ENCODE measurements at regions not wholly inside any gene's neighbourhood (a gene's known extent, or its start where the extent isn't known, plus 50 kb on each side); places are given as distances from the start of the nearest gene placed in this dataset.
"Not testable (repeated sequence)": the region's sequence is repeated elsewhere in the genome, so short reads cannot be mapped to it uniquely, and the experiment has no call there.

DNA sequence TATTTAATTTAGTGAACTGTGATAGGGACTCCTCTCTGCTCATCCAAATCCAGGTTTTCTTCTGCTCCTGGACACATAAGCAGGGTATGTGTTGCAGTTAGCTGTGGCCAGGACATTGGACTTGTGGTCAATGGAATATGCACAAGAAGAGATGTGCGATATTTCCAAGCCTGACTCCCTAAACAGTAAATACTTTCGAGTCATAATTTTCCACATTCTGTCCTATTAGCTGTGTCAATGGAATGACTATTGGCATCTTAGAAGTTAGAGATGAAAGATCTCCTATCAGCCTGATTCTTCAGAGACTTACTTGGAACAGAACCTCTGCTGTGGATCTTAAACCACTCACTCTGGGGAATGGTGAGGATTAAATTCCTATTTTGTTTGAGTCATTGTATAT is 771.0 kb downstream of the EFNB2 start:
- DNase-seq, result no peak

DNA sequence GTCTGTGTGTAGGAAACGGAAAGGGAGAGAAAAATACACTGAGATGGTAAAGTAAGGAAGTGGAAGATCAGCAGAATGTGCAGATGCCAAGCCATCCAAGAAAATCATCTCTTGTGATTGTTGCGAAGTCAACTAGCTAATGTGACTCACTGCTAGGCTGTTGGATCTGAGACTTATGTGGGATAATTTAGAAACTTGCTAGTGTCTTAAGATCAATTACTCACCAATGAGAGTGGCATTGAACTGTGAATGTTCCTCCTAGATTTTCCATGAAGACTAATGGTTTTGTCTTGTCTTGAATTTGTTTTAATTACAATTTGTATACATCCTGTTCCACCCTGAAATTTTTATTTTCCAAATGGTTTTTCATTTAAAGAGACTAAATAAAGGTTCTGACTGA is 771.6 kb downstream of the EFNB2 start:
- DNase-seq, result no peak

DNA sequence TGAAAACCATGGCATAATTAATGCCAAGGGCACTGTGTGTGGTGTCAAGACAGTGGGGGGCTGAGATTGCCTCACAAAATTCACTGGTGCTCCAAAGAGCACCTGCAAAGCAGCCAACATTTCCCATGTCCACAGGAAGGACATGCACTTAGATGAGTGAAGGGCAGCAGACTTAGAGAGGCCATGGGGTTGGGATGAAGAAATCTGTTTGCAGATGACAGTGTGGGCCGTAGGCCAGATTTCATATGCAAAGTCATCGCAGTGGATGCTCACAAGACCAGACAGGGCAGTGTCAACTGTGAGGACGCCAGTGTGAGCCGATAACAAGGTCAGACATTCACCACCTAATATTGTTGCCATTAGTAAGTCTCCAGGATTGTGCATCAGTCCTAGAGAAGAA is 773.4 kb downstream of the EFNB2 start:
- no peak for DNase-seq

DNA sequence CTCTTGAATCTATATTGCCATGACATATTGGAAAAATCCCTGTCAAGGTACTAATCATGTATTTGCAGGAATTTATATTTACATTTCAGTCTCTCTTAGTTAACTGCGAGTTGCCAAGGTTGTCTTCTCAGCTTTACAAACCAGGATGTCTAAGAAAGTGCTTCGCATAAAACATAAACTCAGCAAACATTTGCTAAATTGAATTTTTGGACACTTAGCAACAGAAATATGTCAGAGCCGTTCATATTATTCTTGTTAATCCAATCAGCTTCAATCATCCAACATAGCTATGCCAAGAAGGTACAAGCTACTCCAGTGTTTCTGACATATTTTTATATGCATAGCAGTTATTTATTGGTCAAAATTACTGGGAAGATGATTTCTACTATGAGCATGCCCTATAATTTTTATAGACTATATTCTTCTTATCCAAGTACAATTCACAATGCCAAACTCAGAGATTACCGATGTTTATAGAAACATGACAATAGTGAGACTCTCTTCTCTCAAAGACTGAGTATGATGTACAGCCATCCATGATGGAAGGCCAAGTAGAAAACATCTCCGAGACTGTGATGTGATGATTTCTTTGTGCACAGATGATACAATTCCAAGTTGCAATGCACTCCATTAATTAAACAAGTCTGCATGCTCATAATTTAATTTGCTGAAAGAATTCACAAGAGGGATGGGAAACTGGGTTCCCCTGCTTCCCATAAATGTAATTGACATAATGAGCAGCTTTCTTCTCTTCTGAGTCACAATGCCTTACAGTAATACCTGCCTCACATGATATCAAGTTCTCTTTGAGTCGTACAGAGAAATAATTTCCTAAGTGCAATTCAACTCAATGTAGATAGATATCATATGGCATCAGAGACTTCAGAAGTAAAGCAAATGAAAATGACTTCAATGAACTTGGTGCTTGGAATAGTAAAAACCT is 776.3 kb downstream of the EFNB2 start:
- no peak for DNase-seq

DNA sequence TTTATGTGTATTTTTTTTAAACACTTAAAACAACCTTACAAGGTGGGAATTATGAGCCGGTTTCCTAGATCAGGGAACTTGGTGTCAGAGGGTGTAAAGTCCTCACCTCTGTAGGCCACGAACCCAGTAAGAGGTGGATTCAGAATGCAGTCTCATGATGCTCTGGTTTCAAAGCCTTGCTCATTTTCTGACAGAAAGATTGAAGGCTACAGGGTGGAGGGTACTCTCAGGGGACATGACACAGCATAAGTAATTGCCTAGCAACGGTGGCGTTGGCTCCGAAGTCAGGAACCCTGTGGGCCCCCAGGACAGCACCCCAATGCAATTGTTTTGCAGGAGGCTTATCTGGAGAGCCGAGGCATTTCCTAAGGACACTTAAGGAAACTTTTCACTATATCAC is 794.7 kb downstream of the EFNB2 start:
- no peak for DNase-seq

DNA sequence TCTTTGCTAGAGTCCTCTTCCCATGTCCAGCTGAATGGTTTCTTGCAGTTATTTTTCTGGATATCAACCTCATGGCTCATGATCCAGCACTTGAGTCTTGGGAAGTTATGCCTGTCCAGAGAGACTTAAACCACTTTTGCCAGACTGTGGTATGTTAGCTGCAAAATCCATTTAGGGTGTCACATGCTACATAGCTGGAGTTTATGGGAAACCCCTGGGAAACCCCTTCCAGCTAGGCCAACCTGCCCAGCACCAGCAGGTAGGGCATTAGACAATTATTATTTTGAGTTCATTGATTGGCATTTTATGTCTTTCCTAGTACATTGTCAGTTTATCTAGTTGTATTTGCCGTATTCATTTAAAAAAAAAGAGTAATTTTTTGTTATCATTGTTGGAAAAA is 797.8 kb downstream of the EFNB2 start:
- DNase-seq, result no peak

DNA sequence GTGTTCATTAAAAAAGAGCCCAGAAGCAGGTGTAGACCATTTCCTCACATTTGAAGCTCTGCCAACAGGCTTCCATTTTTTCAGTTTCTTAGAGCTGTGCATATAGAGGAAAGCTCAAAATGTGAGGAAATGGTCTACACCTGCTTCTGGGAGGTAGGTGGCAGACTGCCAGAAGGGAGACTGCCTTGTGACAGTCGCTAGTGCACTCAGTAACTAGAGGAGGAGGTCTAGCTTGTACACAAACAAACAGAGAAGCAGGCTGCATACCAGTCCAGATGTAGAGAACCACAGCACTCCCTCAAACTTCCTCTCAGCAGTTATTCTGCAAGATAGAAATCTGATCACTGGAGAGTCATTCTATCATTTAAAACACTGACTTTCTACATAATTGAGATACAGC is 800.2 kb downstream of the EFNB2 start:
- no peak for DNase-seq

DNA sequence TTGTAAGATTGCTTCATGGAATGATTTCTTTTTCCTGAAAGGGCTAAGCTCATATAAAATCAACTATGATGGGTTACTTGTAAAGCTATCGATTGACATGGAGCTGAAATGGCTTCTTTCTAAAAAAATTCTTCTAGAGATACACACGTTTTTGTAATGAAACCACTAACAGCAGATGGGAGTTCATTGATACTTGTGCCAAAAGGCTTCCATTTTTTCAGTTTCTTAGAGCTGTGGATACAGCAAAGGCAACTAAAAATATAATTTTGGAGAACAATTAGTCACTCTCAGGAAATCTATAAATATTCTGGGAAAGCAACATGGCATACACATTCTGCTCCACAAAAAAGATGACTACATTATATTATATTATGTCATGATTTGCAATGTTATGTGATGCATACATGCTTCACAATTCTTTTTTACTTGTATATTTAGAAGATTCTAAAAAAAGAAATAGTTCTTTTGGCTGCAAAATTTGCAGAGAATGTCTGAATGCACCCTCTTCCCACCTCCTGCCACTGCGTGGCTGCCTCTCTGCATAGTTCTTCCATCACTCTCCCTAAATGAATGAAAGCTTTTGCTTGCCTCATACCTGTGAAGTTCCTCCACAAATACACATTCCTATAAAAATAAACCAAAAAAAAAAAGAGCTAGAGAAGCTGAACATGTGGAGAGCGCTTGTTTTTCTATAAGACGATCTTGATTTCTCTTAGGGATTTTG is 802.5 kb downstream of the EFNB2 start:
- DNase-seq, result no peak

DNA sequence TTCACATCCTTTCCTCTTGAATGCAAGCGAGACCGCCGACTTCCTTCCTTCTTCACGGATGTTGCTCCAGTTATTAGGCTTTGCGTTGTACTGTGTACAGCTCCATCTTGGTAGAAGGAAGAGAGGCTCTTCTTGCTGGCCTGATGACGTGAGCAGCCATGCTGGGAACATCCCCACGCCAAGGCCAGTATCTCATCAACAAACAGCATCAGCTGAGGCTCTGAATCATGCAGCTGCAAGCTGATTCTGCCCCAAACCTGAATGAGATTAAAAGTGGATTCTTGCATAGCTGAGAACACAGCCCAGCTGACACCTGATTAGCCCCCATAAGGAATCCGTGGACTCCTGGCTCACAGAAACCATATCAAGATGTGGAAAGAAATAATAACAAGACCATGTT is 809.6 kb downstream of the EFNB2 start:
- no peak for DNase-seq

DNA sequence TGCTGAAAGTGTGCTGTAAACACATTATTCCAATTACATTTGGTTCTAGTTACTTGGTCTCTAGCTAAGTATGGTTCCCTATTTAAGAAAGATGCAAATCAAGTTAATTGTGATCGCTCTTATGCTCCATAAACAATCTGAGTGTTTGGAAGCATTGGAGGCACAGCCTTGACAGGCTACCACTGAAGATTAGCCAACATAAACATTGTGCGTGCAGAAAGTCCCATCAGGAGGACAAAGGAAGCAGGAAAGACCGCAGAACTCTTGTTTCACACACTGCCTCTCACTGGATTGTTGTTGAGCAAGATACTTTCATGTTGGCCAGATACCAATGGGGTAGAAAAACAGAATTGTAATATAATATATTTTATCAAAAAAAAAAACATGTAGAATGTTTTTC is 814.4 kb downstream of the EFNB2 start:
- no peak for DNase-seq

DNA sequence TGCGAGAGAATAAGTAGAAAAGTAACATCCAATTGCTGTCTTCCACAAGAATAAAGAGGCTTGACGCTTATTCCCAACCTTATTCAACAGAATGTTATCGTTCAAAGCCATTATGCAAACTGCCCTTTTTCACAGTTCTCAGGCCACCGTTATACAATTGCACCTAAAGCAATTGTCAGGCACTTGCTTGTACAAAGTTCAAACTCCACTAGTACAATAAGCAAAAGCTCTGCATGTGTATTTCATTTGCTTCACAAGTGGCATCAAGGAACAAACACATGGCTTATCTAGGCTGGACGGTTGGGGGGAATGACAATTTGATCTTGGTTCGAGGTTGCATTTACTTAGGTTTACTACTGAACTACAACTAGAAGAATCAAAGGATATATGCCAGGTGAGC is 815.6 kb downstream of the EFNB2 start:
- DNase-seq, result no peak

DNA sequence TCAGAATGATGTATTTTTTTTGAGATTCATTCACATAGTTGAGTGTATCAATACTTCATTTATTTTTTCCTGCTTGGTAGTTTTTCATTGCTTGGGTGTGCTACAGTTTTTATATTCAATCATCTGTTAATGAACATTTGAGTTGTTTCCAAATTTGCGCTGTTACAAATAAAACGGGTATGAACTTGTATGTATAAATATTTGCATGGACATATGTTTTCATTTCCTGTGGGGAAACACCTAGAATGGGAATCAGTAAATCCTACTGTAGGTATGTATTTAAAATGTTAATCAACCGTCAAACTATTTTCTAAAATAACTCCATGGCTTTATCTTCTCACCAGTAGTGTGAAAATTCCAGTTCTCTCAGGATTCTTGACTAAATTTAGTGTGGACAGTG is 826.3 kb downstream of the EFNB2 start:
- DNase-seq, result no peak

DNA sequence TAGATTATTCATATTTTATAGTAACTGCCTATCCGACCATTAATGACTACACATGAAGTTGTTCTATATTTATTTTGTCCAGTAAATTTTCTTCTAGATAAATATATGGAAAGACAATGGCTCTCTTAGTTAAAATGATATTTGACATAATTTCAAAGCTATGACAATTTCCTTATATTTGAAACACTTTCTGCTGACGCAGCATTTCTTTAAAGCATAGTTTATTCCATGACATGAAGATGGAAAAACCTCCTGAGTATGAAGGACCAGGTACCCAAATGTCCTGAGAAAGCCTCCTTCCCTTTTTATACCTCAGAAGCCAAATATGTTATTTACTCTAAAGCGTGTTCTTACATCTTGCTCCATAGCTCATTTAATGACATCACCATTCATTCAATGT is 831.6 kb downstream of the EFNB2 start:
- no peak for DNase-seq

DNA sequence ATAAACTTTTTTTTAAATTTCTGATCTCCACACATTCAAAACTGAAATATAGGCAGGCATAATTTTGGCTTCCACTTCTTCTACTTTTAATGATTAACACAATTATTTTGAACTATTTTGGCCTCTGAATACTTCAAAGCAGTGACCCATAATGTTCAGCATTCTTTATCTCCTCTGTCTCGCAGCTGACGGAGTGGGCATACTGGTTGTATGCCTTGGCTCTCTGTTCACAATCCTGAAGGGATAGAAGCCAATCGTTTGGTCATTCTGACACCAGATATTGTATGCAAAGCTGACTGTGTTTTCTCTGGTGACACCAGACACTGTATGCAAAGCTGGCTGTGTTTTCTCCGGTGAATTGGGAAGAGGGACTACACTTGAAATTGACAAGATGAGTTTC is 833.0 kb downstream of the EFNB2 start:
- no peak for DNase-seq

DNA sequence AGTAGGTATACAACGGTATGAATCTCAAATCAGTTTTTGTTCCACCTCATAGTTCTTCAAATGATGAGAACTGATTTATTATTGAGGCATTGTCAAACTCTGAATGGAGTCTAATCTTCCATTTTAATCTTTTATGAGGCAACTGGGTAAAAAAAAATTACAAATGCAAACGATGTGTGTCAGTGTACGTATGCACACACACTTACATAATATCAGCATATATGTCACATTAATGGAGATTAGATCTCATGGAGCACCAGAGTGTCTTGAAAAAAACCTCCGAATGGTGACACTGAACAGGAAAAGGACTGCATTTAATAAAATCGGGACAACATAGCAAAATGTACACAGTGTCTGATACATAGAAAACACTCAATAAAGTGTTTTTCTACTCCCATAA is 842.7 kb downstream of the EFNB2 start:
- DNase-seq, result no peak

DNA sequence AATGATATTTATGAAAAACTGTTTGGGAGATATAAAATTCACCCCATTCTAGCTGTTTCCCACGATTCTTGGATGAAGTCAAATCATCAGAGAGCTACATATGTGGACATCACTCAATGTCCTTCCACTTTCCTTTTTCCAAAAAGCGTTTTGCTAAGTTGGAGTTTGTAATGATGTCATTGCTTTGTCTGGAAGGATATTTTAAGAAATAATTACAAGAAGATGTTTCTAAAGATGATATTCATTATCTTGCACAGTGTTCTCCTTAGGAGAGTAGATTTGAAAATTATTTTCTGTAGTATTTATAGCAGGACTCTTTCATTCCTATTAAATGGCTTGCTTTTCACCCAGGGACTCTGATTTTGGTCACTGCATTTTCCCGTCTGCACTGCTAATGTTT is 851.2 kb downstream of the EFNB2 start:
- no peak for DNase-seq

DNA sequence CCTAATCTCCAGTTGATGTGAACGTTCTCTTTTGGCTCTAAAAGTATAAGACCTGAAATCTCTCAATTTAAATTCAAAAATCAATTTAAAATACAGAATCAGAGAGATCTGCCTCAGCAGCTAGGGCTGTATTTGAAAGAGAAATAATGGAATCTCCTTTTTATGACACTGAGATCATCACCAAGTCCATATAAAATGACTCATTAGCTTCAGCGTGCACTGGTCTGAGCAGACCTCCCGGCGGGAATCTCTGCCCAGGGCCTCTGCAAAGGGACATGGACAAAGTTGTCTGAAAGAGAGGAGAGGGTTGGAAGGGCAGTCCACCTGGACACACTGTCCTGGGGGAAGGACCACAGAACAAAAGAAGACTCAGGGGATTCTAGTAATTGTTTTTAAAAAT is 855.6 kb downstream of the EFNB2 start:
- no peak for DNase-seq

DNA sequence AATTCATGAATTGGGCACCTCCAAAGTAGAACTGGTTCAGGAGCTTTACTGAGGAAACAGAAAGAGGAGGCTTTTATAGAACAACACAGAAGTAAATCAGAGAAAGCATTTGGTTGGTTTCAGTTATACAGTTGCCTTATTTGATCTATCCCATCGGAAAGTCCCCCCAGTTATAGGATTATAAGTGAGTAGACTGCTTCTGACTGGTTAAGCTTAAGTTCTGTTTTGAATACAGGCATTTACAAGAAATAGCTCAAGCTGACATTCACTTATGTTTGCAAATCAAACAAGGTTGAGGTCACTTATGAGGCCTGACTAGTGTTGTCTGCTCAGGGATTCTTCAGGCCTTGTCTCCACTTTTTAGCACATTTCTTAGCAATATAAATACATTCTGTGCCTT is 857.4 kb downstream of the EFNB2 start:
- DNase-seq, result no peak

DNA sequence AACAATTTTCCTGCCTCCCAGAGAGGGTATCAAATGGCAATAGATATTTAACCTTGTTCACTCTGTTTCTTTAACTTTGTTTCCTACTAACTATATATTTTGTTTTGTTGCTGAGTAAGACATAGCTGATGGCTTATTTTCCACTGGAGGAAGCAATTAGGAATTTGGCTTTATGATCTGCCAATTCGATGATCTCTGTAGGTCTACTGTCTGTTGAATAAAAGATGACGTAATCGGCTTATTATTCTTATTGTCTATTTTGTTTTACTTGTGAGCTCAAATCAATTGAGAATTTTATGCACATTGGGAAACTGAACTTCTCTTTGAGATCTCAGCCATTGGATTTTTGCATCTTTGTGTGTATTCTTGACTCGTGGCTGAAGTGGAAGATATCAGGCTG is 862.6 kb downstream of the EFNB2 start:
- DNase-seq, result no peak

DNA sequence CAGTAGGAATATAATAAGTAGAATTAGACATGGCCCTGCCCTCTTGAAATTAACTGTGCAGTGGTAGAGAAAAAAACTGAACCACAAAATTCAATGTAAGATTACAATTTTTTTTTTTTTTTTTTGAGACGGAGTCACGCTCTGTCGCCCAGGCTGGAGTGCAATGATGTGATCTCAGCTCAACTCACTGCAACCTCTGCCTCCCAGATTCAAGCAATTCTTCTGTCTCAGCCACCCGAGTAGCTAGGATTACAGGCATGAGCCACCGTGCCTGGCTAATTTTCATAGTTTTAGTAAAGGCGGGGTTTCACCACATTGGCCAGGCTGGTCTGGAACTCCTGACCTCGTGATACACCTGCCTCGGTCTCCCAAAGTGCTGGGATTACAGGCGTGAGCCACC is 864.3 kb downstream of the EFNB2 start:
- DNase-seq, result not testable (repeated sequence)

DNA sequence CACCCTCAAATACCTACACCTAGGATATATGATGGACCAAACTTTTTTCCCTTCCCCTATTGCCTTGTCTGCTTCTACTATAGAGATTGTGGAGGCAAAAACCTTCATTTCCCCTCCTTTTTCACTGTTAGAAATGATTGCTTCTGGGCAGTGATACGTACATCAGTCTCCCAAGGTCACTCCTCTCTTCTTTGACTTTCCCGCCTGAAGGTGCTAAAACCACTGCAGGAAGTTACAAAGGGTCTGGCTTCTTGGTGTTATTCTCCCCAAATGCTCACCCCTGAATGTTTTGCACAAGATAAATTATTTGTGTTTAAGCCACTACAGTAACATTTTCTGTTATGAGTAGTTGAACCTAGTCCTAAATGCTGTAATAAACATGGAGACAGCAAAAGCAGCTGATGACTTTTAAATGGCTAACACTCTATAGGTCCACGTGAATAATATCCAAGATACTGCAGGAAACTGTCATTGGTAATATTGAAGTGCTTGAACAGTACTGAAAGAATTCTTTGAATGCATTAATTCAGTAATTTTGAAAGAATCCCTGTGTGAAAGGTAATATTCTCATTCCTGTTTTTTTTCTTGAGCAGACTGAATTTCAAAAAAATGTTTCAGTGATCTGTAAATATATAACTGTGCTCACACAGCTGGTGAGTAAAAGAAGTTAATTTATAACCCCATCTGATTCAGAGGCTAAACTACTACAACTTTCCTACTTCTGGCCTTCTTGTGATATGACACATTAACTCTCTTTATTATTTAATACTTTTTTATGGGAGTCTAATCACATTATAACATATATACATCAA is 865.1 kb downstream of the EFNB2 start:
- DNase-seq, result no peak

DNA sequence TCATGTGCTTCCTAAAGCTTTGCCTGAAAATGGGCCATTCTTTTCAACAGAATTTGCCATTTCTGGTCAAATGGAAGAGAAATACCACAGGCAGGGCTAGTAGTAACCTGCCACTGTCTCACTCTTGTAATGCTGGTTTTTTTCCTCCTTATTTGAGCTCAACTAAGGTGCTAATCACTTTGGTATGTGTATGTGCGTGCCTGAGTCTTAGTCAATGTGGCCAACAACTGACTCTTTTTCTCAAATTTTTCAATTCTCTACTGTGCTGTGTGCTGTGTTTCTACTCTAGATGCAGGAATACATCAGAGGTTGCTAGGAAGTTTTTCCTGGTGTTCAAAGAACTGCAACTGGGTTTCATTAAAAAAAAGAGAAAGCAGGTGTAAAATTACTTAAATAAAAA is 870.2 kb downstream of the EFNB2 start:
- DNase-seq, result no peak

DNA sequence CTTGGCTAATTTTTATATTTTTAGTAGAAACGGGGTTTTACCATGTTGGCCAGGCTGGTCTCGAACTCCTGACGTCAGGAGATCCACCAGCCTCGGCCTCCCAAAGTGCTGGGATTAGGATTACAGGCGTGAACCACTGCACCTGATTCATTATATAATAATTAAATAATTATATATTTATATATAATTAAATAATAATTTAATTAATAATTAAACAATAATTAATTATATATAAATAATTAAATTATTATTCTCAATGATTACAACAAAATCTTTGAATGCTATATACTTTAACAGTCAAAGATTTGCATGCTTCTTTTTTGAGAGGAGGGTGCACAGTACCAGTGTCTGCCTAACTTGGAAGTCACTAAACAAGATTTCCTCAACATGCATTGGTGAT is 872.3 kb downstream of the EFNB2 start:
- DNase-seq, result no peak

DNA sequence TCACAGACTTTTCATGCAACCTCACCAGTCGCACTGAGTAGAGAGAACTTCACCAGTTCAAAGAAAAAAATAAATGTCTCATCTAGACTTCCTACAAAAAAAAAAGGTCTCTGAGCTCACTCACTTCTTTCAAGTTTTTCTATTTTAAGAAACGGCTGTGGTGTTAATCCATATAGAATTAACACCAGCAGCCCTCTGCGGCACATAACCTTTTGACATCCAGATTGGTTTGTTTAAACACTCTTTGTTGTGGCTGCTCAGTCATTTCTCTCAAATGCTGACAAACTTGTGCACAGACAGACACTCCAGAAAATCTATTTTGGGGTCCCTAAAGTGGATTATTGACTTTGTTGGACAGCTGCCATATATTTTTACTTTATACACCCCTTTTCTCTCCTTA is 874.9 kb downstream of the EFNB2 start:
- DNase-seq, result no peak
